GM19239 (cell line): ENCODE measurements at regions not wholly inside any gene's neighbourhood (a gene's known extent, or its start where the extent isn't known, plus 50 kb on each side); places are given as distances from the start of the nearest gene placed in this dataset.
"Not testable (repeated sequence)": the region's sequence is repeated elsewhere in the genome, so short reads cannot be mapped to it uniquely, and the experiment has no call there.

ENCODE experiments used
- DNase-seq: peaks from one replicate; pipeline ENCODE4 v3.0.0; 2011; ENCODE audit warnings: low spot score; ENCODE audit not compliant: insufficient read length
- FAIRE-seq: peaks from 2 replicates; lab custom pipeline; 2011; peaks lifted over from hg19 to GRCh38; lab: Jason Lieb, UNC

GRCh38 chr3:192009903-192010302 lies 548.9 kb downstream of the PYDC2 start:
- DNase-seq (no peak), FAIRE-seq (no peak)

- FAIRE-seq: no peak
Measured at GRCh38 chr3:192010490-192010889, 549.5 kb downstream of the PYDC2 start.

GRCh38 chr3:192011137-192011536 lies 550.2 kb downstream of the PYDC2 start:
- no peak for DNase-seq
- no peak for FAIRE-seq

More at GRCh38 chr3:192010490-192010889, 549.5 kb downstream of the PYDC2 start:
- DNase-seq: no peak

GRCh38 chr3:192013110-192013509 lies 552.1 kb downstream of the PYDC2 start:
- no peak for DNase-seq
- no peak for FAIRE-seq

GRCh38 chr3:192022412-192022811 lies 561.4 kb downstream of the PYDC2 start:
- FAIRE-seq (no peak), DNase-seq (no peak)

GRCh38 chr3:192024751-192025150 lies 563.8 kb downstream of the PYDC2 start:
- DNase-seq (no peak), FAIRE-seq (no peak)

GRCh38 chr3:192026661-192027060 lies 565.7 kb downstream of the PYDC2 start:
- DNase-seq: no peak
- no peak for FAIRE-seq

- DNase-seq (no peak), FAIRE-seq (no peak)
Measured at GRCh38 chr3:192031941-192032340, 571.0 kb downstream of the PYDC2 start.

- no peak for FAIRE-seq
Measured at GRCh38 chr3:192033246-192033645, 572.3 kb downstream of the PYDC2 start.

GRCh38 chr3:192038726-192039125 lies 577.8 kb downstream of the PYDC2 start:
- FAIRE-seq: no peak
- no peak for DNase-seq

More at GRCh38 chr3:192033246-192033645, 572.3 kb downstream of the PYDC2 start:
- DNase-seq: no peak

GRCh38 chr3:192039593-192039992 lies 578.6 kb downstream of the PYDC2 start:
- no peak for DNase-seq
- no peak for FAIRE-seq

GRCh38 chr3:192040282-192041043 lies 579.5 kb downstream of the PYDC2 start:
- DNase-seq (no peak), FAIRE-seq (peak; percentile 39)

GRCh38 chr3:192042116-192042515 lies 581.2 kb downstream of the PYDC2 start:
- peak; percentile 19 for DNase-seq
- peak; percentile 99 for FAIRE-seq

- DNase-seq: no peak
- FAIRE-seq: no peak
Measured at GRCh38 chr3:192054881-192055280, 593.9 kb downstream of the PYDC2 start.

- FAIRE-seq (peak; percentile 72), DNase-seq (no peak)
Measured at GRCh38 chr3:192055946-192056345, 595.0 kb downstream of the PYDC2 start.

GRCh38 chr3:192057261-192057660 lies 596.3 kb downstream of the PYDC2 start:
- DNase-seq: no peak

GRCh38 chr3:192060160-192060781 lies 599.3 kb downstream of the PYDC2 start:
- FAIRE-seq (no peak), DNase-seq (no peak)

More at GRCh38 chr3:192057261-192057660, 596.3 kb downstream of the PYDC2 start:
- FAIRE-seq: no peak

GRCh38 chr3:192061426-192061825 lies 600.5 kb downstream of the PYDC2 start:
- FAIRE-seq: no peak
- no peak for DNase-seq

GRCh38 chr3:192062186-192062585 lies 601.2 kb downstream of the PYDC2 start:
- no peak for FAIRE-seq
- DNase-seq: no peak

- DNase-seq (no peak), FAIRE-seq (peak; percentile 95)
Measured at GRCh38 chr3:192063570-192063969, 602.6 kb downstream of the PYDC2 start.

GRCh38 chr3:192064959-192065358 lies 604.0 kb downstream of the PYDC2 start:
- DNase-seq (no peak), FAIRE-seq (peak; percentile 23)

GRCh38 chr3:192066253-192066652 lies 605.3 kb downstream of the PYDC2 start:
- DNase-seq, FAIRE-seq: not testable (repeated sequence)
